ENCODE measurements at regions not wholly inside any gene's neighbourhood (a gene's known extent, or its start where the extent isn't known, plus 50 kb on each side); places are given as distances from the start of the nearest gene placed in this dataset.

GRCh38 chr5:91730026-91730425 is 346.9 kb upstream of the ARRDC3 start:
- TF ChIP-seq CBX3 (IDR thresholded peaks at IDR 0.05; ENCODE audit: borderline replicate concordance, low read depth), result no peak
- no peak for TF ChIP-seq HDAC2 (IDR thresholded peaks at IDR 0.05)
- no peak for TF ChIP-seq EP300 (IDR thresholded peaks at IDR 0.05; ENCODE audit: borderline replicate concordance in 1 of 2, control insufficient read depth in 1 of 2, low read depth in 2 of 2, low read length in 2 of 2)
- no peak for TF ChIP-seq EED (IDR thresholded peaks at IDR 0.05; ENCODE audit: low read depth)
- no peak for TF ChIP-seq YY1 (IDR thresholded peaks at IDR 0.05; ENCODE audit: low read depth, low read length)

All from GM12878 (cell line).